ENCODE measurements at regions not wholly inside any gene's neighbourhood (a gene's known extent, or its start where the extent isn't known, plus 50 kb on each side); places are given as distances from the start of the nearest gene placed in this dataset.

- H3K9me3 Mint-ChIP-seq (ENCODE audit: unreplicated experiment): no peaks in the 10 kb centered on the region
- no peak for FAIRE-seq
Measured at GRCh38 chr1:68358439-68358838, 91.3 kb downstream of the RPE65 start.

DNA sequence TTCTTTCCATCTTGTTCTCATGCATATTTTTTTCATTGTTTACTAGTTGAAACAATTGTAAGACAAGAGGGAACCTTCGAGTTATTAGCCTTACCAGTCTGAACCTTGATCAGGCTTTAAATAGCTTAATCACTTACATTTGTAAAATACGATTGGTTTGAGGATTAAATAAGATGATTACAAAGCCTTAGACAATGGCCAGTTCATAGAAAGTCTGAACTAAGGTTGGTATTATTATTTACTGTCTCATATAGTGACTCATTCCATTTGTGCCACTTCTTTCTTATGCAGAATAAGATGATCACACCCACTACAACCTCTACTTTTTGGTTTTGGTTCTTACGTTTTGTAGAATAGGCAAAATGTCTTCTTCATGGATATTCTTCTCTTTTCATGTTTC lies 94.1 kb downstream of the RPE65 start:
- Histone ChIP-seq H3K4me3 (ENCODE audit: insufficient read depth, low read depth, low read length) (no peak overlapping the region), H3K27me3 (ENCODE audit: insufficient read depth, low read length) (no peaks in the 10 kb centered on the region), H4K20me1 (ENCODE audit: insufficient read depth, low read length) (no peaks in the 10 kb centered on the region), H3K4me2 (ENCODE audit: low read length) (no peak overlapping the region), H3K4me1 (ENCODE audit: insufficient read depth, low read length) (peaks cover 6% of the 10 kb centered on the region), H3K36me3 (ENCODE audit: insufficient read depth, low read length) (no peaks in the 10 kb centered on the region), H3K79me2 (ENCODE audit: insufficient read depth, low read length) (no peaks in the 10 kb centered on the region), H3K9me3 (ENCODE audit: insufficient read depth, low read depth, low read length) (no peaks in the 10 kb centered on the region), H3K27ac (ENCODE audit: low read depth, low read length) (no peak overlapping the region), H3K9ac (ENCODE audit: low read length) (no peak overlapping the region), H2AFZ (ENCODE audit: low read depth, low read length) (no peak overlapping the region)
- DNase-seq (ENCODE audit: low read depth) (no peak), FAIRE-seq (no peak)
- Mint-ChIP-seq H3K4me1 (ENCODE audit: low read depth, unreplicated experiment) (no peaks in the 10 kb centered on the region), H3K9me3 (ENCODE audit: unreplicated experiment) (no peaks in the 10 kb centered on the region), H3K4me3 (ENCODE audit: unreplicated experiment) (no peak overlapping the region), H3K36me3 (ENCODE audit: low read depth, unreplicated experiment) (no peaks in the 10 kb centered on the region), H3K27ac (ENCODE audit: unreplicated experiment) (no peak overlapping the region), H3K27me3 (ENCODE audit: low read depth, unreplicated experiment) (peaks cover 3% of the 10 kb centered on the region)
- TF ChIP-seq, protein P1, sequence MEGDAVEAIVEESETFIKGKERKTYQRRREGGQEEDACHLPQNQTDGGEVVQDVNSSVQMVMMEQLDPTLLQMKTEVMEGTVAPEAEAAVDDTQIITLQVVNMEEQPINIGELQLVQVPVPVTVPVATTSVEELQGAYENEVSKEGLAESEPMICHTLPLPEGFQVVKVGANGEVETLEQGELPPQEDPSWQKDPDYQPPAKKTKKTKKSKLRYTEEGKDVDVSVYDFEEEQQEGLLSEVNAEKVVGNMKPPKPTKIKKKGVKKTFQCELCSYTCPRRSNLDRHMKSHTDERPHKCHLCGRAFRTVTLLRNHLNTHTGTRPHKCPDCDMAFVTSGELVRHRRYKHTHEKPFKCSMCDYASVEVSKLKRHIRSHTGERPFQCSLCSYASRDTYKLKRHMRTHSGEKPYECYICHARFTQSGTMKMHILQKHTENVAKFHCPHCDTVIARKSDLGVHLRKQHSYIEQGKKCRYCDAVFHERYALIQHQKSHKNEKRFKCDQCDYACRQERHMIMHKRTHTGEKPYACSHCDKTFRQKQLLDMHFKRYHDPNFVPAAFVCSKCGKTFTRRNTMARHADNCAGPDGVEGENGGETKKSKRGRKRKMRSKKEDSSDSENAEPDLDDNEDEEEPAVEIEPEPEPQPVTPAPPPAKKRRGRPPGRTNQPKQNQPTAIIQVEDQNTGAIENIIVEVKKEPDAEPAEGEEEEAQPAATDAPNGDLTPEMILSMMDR (IDR thresholded peaks at IDR 0.05; ENCODE audit: insufficient read depth, low read depth, low read length): no peak
- no peak for TF ChIP-seq EZH2 (IDR thresholded peaks at IDR 0.05; ENCODE audit: insufficient read depth, low read length)

More at GRCh38 chr1:68358439-68358838, 91.3 kb downstream of the RPE65 start:
- H3K9ac ChIP-seq (ENCODE audit: low read length): no peak overlapping the region
- H3K79me2 ChIP-seq (ENCODE audit: insufficient read depth, low read length): no peaks in the 10 kb centered on the region
- H3K36me3 ChIP-seq (ENCODE audit: insufficient read depth, low read length): no peaks in the 10 kb centered on the region
- TF ChIP-seq, protein P1 (IDR thresholded peaks at IDR 0.05; ENCODE audit: insufficient read depth, low read depth, low read length): no peak
- no peak for TF ChIP-seq EZH2 (IDR thresholded peaks at IDR 0.05; ENCODE audit: insufficient read depth, low read length)
- H3K4me2 ChIP-seq (ENCODE audit: low read length): no peak overlapping the region
- Mint-ChIP-seq H3K4me1 (ENCODE audit: low read depth, unreplicated experiment) (no peaks in the 10 kb centered on the region), H3K27me3 (ENCODE audit: low read depth, unreplicated experiment) (no peaks in the 10 kb centered on the region), H3K4me3 (ENCODE audit: unreplicated experiment) (no peak overlapping the region), H3K27ac (ENCODE audit: unreplicated experiment) (no peak overlapping the region), H3K36me3 (ENCODE audit: low read depth, unreplicated experiment) (no peaks in the 10 kb centered on the region)
- peak; percentile 46 for DNase-seq (ENCODE audit: low read depth)
- no peaks in the 10 kb centered on the region for H3K9me3 ChIP-seq (ENCODE audit: insufficient read depth, low read depth, low read length)
- no peaks in the 10 kb centered on the region for H4K20me1 ChIP-seq (ENCODE audit: insufficient read depth, low read length)
- peak overlapping the region; percentile 8 for H2AFZ ChIP-seq (ENCODE audit: low read depth, low read length)
- H3K27me3 ChIP-seq (ENCODE audit: insufficient read depth, low read length): no peaks in the 10 kb centered on the region
- peaks cover 6% of the 10 kb centered on the region for H3K4me1 ChIP-seq (ENCODE audit: insufficient read depth, low read length)
- H3K27ac ChIP-seq (ENCODE audit: low read depth, low read length): no peak overlapping the region
- H3K4me3 ChIP-seq (ENCODE audit: insufficient read depth, low read depth, low read length): no peak overlapping the region

DNA sequence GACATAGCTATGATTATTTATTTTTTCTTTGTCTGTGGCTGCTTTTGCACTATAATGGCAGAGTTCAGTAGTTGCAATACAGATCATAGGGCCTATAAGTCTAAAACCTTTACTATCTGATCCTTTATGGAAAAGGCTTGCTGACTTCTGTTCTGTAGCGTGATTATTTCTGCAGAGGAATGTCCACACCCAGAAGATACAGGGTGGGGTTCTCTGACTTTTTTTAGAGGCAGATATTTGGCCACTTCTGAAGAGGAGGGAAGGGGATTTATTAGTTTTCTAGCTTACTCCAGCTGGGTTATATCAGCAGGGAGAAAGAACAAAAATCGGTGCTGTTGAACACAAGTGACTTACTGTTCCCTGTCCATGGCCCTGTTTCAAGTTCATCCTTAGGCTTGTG lies 97.6 kb downstream of the RPE65 start:
- Histone ChIP-seq H3K27me3 (ENCODE audit: insufficient read depth, low read length) (no peaks in the 10 kb centered on the region), H3K4me2 (ENCODE audit: low read length) (no peak overlapping the region), H3K36me3 (ENCODE audit: insufficient read depth, low read length) (no peaks in the 10 kb centered on the region), H3K27ac (ENCODE audit: low read depth, low read length) (no peak overlapping the region), H3K4me3 (ENCODE audit: insufficient read depth, low read depth, low read length) (no peak overlapping the region), H3K9me3 (ENCODE audit: insufficient read depth, low read depth, low read length) (no peaks in the 10 kb centered on the region), H3K4me1 (ENCODE audit: insufficient read depth, low read length) (no peaks in the 10 kb centered on the region), H3K79me2 (ENCODE audit: insufficient read depth, low read length) (no peaks in the 10 kb centered on the region), H4K20me1 (ENCODE audit: insufficient read depth, low read length) (no peaks in the 10 kb centered on the region), H3K9ac (ENCODE audit: low read length) (no peak overlapping the region), H2AFZ (ENCODE audit: low read depth, low read length) (no peak overlapping the region)
- peaks cover 8% of the 10 kb centered on the region for H3K27me3 Mint-ChIP-seq (ENCODE audit: low read depth, unreplicated experiment)
- H3K4me3 Mint-ChIP-seq (ENCODE audit: unreplicated experiment): no peak overlapping the region
- no peaks in the 10 kb centered on the region for H3K36me3 Mint-ChIP-seq (ENCODE audit: low read depth, unreplicated experiment)
- no peak for DNase-seq (ENCODE audit: low read depth)
- FAIRE-seq: no peak
- H3K27ac Mint-ChIP-seq (ENCODE audit: unreplicated experiment): no peak overlapping the region
- no peaks in the 10 kb centered on the region for H3K9me3 Mint-ChIP-seq (ENCODE audit: unreplicated experiment)
- TF ChIP-seq, protein P1 (IDR thresholded peaks at IDR 0.05; ENCODE audit: insufficient read depth, low read depth, low read length): no peak
- no peak for TF ChIP-seq EZH2 (IDR thresholded peaks at IDR 0.05; ENCODE audit: insufficient read depth, low read length)
- no peaks in the 10 kb centered on the region for H3K4me1 Mint-ChIP-seq (ENCODE audit: low read depth, unreplicated experiment)

All from astrocyte (in vitro differentiated cells and primary cell).